NOMO-1 (cell line): ENCODE measurements at regions not wholly inside any gene's neighbourhood (a gene's known extent, or its start where the extent isn't known, plus 50 kb on each side); places are given as distances from the start of the nearest gene placed in this dataset.
"Not testable (repeated sequence)": the region's sequence is repeated elsewhere in the genome, so short reads cannot be mapped to it uniquely, and the experiment has no call there.

Experiments
- DNase-seq, 2 experiments: peaks; one replicate each; lab custom pipeline; 2025; ENCODE audit not compliant: unreplicated experiment in 2 of 2; lab: John Stamatoyannopoulos, UW

GRCh38 chr18:30639361-30639760 lies 403.2 kb downstream of the DSC3 start:
- DNase-seq = no peak

- DNase-seq = no peak
Observed at GRCh38 chr18:30634249-30634648, 408.3 kb downstream of the DSC3 start.

- DNase-seq = no peak
Observed at GRCh38 chr18:30632071-30632698, 410.4 kb downstream of the DSC3 start.

GRCh38 chr18:30625961-30626360 lies 416.6 kb downstream of the DSC3 start:
- no peak for DNase-seq

- DNase-seq = no peak
Observed at GRCh38 chr18:30623401-30624065, 419.0 kb downstream of the DSC3 start.

GRCh38 chr18:30622635-30623034 lies 419.9 kb downstream of the DSC3 start:
- no peak for DNase-seq

GRCh38 chr18:30622104-30622503 lies 420.4 kb downstream of the DSC3 start:
- DNase-seq = no peak

GRCh38 chr18:30618567-30618966 lies 424.0 kb downstream of the DSC3 start:
- no peak for DNase-seq

- no peak for DNase-seq
Observed at GRCh38 chr18:30616414-30616813, 426.1 kb downstream of the DSC3 start.

GRCh38 chr18:30613467-30613801 lies 429.1 kb downstream of the DSC3 start:
- no peak for DNase-seq

- no peak for DNase-seq
Observed at GRCh38 chr18:30601541-30601940, 441.0 kb downstream of the DSC3 start.

GRCh38 chr18:30597202-30597601 lies 445.3 kb downstream of the DSC3 start:
- DNase-seq = no peak

- DNase-seq = no peak
Observed at GRCh38 chr18:30596635-30597034, 445.9 kb downstream of the DSC3 start.

- DNase-seq = no peak
Observed at GRCh38 chr18:30595942-30596341, 446.6 kb downstream of the DSC3 start.

GRCh38 chr18:30594911-30595310 lies 447.6 kb downstream of the DSC3 start:
- DNase-seq = not testable (repeated sequence)

GRCh38 chr18:30591462-30591861 lies 451.1 kb downstream of the DSC3 start:
- DNase-seq = no peak

- no peak for DNase-seq
Observed at GRCh38 chr18:30588673-30589164, 453.8 kb downstream of the DSC3 start.

GRCh38 chr18:30583768-30584167 lies 458.8 kb downstream of the DSC3 start:
- no peak for DNase-seq

- no peak for DNase-seq
Observed at GRCh38 chr18:30582078-30582477, 460.5 kb downstream of the DSC3 start.

GRCh38 chr18:30578707-30579106 lies 463.8 kb downstream of the DSC3 start:
- no peak for DNase-seq

GRCh38 chr18:30572214-30572613 lies 470.3 kb downstream of the DSC3 start:
- DNase-seq = no peak

- no peak for DNase-seq
Observed at GRCh38 chr18:30568333-30568732, 474.2 kb downstream of the DSC3 start.

- no peak for DNase-seq
Observed at GRCh38 chr18:30566877-30567276, 475.7 kb downstream of the DSC3 start.
